HEK293 (cell line): ENCODE measurements at regions not wholly inside any gene's neighbourhood (a gene's known extent, or its start where the extent isn't known, plus 50 kb on each side); places are given as distances from the start of the nearest gene placed in this dataset.

Source experiments
- MZF1 ChIP-seq: fragments of 450-650 bp; formaldehyde crosslinking; IDR thresholded peaks from 2 replicates; pipeline ENCODE4 v1.5.1; 2017; ENCODE audit warnings: missing biosample characterization, missing genetic modification characterization, borderline replicate concordance
- ZNF274 ChIP-seq, 2 experiments: fragments of 200-500 bp in 1 of 2; fragments of 450-650 bp in 1 of 2; sonication (Bioruptor generic) in 1 of 2; formaldehyde crosslinking in 1 of 2; IDR thresholded peaks; 2 replicates each; pipeline versions ENCODE4 v1.5.1 to v1.6.1; 2014 to 2016; ENCODE audit warnings: borderline replicate concordance in 1 of 2, inconsistent platforms in 1 of 2, low read length in 1 of 2, missing biosample characterization in 1 of 2, missing genetic modification characterization in 1 of 2
- ZNF776 ChIP-seq: fragments of 450-650 bp; formaldehyde crosslinking; IDR thresholded peaks from 2 replicates; pipeline ENCODE4 v1.5.0; 2017; ENCODE audit warnings: missing biosample characterization, missing genetic modification characterization, borderline replicate concordance
- ZNF777 ChIP-seq: fragments of 450-650 bp; formaldehyde crosslinking; IDR thresholded peaks from 2 replicates; pipeline ENCODE4 v1.5.1; 2017; ENCODE audit warnings: missing biosample characterization, missing genetic modification characterization, borderline replicate concordance
- TF ChIP-seq, protein P1 (sequence below): fragments of 450-650 bp; formaldehyde crosslinking; IDR thresholded peaks from 2 replicates; pipeline ENCODE4 v1.5.1; 2016; ENCODE audit warnings: missing biosample characterization, missing genetic modification characterization
- TF ChIP-seq, protein P2 (sequence below): fragments of 450-650 bp; formaldehyde crosslinking; IDR thresholded peaks from 2 replicates; pipeline ENCODE4 v1.5.1; 2016; ENCODE audit warnings: missing biosample characterization, missing genetic modification characterization, low read depth

- TF ChIP-seq, protein P1, sequence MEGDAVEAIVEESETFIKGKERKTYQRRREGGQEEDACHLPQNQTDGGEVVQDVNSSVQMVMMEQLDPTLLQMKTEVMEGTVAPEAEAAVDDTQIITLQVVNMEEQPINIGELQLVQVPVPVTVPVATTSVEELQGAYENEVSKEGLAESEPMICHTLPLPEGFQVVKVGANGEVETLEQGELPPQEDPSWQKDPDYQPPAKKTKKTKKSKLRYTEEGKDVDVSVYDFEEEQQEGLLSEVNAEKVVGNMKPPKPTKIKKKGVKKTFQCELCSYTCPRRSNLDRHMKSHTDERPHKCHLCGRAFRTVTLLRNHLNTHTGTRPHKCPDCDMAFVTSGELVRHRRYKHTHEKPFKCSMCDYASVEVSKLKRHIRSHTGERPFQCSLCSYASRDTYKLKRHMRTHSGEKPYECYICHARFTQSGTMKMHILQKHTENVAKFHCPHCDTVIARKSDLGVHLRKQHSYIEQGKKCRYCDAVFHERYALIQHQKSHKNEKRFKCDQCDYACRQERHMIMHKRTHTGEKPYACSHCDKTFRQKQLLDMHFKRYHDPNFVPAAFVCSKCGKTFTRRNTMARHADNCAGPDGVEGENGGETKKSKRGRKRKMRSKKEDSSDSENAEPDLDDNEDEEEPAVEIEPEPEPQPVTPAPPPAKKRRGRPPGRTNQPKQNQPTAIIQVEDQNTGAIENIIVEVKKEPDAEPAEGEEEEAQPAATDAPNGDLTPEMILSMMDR (tag by site-specific recombination), result no peak
- TF ChIP-seq, protein P2, sequence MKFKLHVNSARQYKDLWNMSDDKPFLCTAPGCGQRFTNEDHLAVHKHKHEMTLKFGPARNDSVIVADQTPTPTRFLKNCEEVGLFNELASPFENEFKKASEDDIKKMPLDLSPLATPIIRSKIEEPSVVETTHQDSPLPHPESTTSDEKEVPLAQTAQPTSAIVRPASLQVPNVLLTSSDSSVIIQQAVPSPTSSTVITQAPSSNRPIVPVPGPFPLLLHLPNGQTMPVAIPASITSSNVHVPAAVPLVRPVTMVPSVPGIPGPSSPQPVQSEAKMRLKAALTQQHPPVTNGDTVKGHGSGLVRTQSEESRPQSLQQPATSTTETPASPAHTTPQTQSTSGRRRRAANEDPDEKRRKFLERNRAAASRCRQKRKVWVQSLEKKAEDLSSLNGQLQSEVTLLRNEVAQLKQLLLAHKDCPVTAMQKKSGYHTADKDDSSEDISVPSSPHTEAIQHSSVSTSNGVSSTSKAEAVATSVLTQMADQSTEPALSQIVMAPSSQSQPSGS, result no peak
- TF ChIP-seq MZF1 (tag by site-specific recombination), result no peak
- no peak for TF ChIP-seq ZNF776 (tag by site-specific recombination)
- TF ChIP-seq ZNF777 (tag by site-specific recombination), result no peak
- TF ChIP-seq ZNF274 (IDR thresholded peaks at IDR 0.05; ENCODE audit: low read length), result no peak
- TF ChIP-seq ZNF274 (tag by site-specific recombination; IDR thresholded peaks at IDR 0.05; ENCODE audit: borderline replicate concordance), result no peak
Measured at GRCh38 chr6:77566235-77566634, 86.6 kb upstream of the MEI4 start.
